Stromal cell of bone marrow (primary cell): ENCODE measurements at regions not wholly inside any gene's neighbourhood (a gene's known extent, or its start where the extent isn't known, plus 50 kb on each side); places are given as distances from the start of the nearest gene placed in this dataset.

Experiments
- DNase-seq: peaks from one replicate; pipeline ENCODE4 v3.0.0-alpha.2; 2012; ENCODE audit warnings: low read depth

GRCh38 chr15:81987628-81988027, 58.2 kb downstream of the MEX3B start:
- DNase-seq: no peak

GRCh38 chr15:81983497-81983896, 62.3 kb downstream of the MEX3B start:
- no peak for DNase-seq

- no peak for DNase-seq
Measured at GRCh38 chr15:81982808-81983207, 63.0 kb downstream of the MEX3B start.

GRCh38 chr15:81981908-81982307, 63.9 kb downstream of the MEX3B start:
- DNase-seq: no peak

- no peak for DNase-seq
Measured at GRCh38 chr15:81977464-81977863, 68.4 kb downstream of the MEX3B start.

GRCh38 chr15:81968691-81969090, 77.1 kb downstream of the MEX3B start:
- no peak for DNase-seq

GRCh38 chr15:81966631-81967030, 79.2 kb downstream of the MEX3B start:
- no peak for DNase-seq

- no peak for DNase-seq
Measured at GRCh38 chr15:81962482-81962881, 83.3 kb downstream of the MEX3B start.

GRCh38 chr15:81959196-81959595, 86.6 kb downstream of the MEX3B start:
- no peak for DNase-seq

- DNase-seq: no peak
Measured at GRCh38 chr15:81957698-81958097, 88.1 kb downstream of the MEX3B start.

- no peak for DNase-seq
Measured at GRCh38 chr15:81955382-81956062, 90.3 kb downstream of the MEX3B start.

- no peak for DNase-seq
Measured at GRCh38 chr15:81954158-81954783, 91.5 kb downstream of the MEX3B start.

GRCh38 chr15:81950841-81951414, 94.9 kb downstream of the MEX3B start:
- no peak for DNase-seq

- DNase-seq: no peak
Measured at GRCh38 chr15:81948751-81949150, 97.1 kb downstream of the MEX3B start.

- DNase-seq: no peak
Measured at GRCh38 chr15:81948222-81948621, 97.6 kb downstream of the MEX3B start.

GRCh38 chr15:81947548-81947947, 98.3 kb downstream of the MEX3B start:
- peak; percentile 54 for DNase-seq

- DNase-seq: no peak
Measured at GRCh38 chr15:81945014-81945615, 100.7 kb downstream of the MEX3B start.

GRCh38 chr15:81942655-81943195, 103.1 kb downstream of the MEX3B start:
- DNase-seq: no peak

- no peak for DNase-seq
Measured at GRCh38 chr15:81942157-81942556, 103.7 kb downstream of the MEX3B start.

- DNase-seq: no peak
Measured at GRCh38 chr15:81941479-81941878, 104.3 kb downstream of the MEX3B start.

GRCh38 chr15:81940467-81941451, 105.1 kb downstream of the MEX3B start:
- peak; percentile 48 for DNase-seq
